NCI-H345 treated with DMSO at 0.1 percent for 48 hours (cell line): ENCODE measurements at regions not wholly inside any gene's neighbourhood (a gene's known extent, or its start where the extent isn't known, plus 50 kb on each side); places are given as distances from the start of the nearest gene placed in this dataset.
A peak's percentile ranks its signal among the peaks of the same experiment; 100 is the strongest.

Source experiments
- DNase-seq: peaks from one replicate; lab custom pipeline; 2025; ENCODE audit not compliant: unreplicated experiment; lab: John Stamatoyannopoulos, UW

DNA sequence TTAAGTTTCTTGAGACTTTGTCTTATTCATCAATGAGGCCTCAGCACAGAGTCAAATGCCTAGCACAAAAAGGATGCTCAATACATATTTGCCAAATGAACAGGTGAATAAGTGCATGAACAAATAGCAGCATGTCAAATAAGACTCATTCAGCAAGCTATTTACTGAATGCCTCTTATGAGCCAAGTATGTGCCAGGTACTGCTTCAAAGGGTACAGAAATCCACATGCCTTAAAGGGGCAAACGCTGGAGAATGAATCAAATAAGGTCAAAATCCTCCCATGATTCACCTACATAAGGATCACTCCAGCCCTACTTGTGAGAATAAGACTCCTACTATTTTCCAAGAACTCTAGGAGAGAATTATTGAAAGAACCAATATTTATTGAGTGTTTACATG lies 260.2 kb upstream of the CPEB2 start:
- DNase-seq = peak; percentile 7

DNA sequence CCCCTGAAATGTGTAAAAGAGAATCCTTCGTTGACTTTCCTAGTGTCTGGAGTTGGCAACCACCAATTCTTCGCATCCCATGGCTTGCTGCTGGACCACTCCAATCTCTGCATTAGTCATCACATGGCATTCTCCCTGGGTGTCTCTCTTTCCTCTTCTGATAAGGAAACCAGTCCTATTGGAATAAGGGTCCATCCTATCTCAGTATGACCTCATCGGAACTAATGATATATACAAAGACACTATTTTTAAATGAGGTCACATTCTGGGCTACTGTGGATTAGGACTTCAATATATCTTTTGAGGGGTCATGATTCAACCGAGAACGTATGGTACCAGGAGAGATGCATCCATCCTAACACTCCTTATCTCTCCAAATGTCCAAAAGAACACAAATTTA lies 259.1 kb upstream of the CPEB2 start:
- DNase-seq = no peak

GRCh38 chr4:14743601-14744000 lies 258.7 kb upstream of the CPEB2 start:
- DNase-seq = no peak

- DNase-seq = no peak
These were observed 257.9 kb upstream of the CPEB2 start for GRCh38 chr4:14744346-14744745.

GRCh38 chr4:14749910-14750309 lies 252.4 kb upstream of the CPEB2 start:
- DNase-seq = peak; percentile 0

DNA sequence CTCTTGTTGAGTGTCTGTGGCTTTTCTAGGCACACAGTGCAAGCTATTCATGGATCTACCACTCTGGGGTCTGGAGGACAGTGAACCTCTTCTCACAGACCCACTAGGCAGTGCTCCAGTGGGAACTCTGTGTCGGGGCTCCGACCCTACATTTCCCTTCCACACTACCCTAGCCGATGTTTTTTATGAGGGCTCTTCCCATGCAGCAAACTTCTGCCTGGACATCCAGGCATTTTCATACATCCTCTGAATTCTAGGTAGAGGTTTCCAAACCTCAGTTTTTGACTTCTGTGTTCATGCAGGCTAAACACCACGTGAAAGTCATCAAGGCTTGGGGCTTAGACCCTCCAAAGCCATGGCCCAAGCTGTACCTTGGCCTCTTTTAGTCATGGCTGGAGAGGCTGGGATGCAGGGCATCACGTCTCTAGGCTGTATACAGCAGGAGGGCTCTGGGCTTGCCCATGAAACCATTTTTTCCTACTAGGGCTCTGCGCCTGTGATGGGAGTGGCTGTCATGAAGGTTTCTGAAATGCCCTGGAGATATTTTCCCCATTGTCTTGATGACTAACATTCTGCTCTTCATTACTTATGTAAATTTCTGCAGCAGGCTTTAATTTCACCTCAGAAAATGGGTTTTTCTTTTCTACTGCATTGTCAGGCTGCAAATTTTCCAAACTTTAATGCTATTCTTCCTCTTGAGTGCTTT lies 249.8 kb upstream of the CPEB2 start:
- no peak for DNase-seq

DNA sequence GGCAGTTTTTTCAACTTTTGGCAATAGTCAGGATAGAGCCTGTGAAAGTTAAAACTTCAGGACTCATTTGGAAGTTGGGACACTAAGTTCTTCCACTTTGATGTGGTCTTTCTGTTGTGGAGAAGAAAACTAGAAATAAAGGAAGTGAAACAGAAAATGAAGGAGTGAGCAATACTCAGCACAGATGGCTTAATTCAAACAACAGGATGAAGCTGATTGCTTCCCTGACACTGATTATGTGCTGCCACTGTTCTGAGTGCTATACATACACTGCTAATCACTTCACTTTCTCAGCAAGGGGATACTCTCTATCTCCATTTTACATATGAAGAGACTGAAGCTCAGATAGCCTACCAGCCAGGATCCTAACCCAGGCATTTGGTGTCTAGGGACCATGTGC lies 235.1 kb upstream of the CPEB2 start:
- DNase-seq = no peak

DNA sequence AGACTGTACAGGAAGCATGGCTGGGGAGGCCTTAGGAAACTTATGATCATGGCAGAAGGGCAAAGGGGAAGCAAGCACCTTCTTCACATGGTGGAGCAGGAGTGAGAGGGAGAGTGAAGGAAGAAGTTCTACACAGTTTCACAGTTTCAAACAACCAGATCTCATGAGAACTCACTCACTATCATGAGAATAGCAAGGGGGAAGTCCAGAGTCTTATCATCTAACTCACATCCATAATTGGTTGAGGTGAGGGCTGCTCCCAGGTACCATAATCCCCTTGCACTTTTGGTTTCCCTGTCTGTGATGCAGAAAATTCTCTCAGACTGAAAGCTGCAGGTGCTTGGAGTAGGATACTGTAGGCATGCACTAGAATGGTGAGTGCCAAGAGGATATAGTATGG lies 233.8 kb upstream of the CPEB2 start:
- DNase-seq = no peak

DNA sequence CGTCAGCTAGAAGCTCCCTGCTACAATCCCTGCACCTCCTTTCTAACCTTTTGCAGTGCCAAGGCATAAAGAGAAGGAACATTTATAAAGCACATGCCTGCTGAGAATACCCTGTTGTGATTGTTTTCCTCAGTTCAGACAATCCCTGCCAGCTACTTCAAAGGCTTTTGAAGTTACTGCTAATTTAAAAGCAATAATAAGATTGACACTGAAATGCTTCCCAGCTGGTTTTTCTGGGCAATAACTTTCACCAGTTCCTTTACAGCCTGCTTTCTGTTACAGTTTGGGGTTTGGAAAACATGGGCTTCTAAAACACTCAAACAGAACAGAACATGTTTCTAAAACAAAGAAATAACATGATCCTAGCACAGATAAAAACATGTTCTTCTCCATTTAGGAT lies 232.3 kb upstream of the CPEB2 start:
- no peak for DNase-seq

DNA sequence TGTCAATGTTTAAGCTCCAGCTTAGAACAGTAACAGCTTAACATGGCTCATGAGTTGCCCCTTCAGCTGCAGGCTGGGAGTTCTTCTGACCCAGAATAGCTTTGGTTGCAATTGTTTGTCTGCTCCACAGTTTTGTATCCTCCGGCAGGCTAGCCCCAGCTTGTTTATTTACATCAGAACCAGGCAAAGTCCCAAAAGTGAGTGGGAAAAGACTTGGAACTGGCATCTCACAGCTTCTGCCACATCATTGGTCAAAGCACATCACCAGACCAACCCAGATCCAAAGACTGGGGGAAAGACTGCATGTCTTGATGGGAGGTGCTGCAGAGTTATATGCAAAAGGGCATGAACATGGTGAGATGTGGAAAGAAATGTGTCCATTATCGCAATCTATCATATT lies 231.2 kb upstream of the CPEB2 start:
- DNase-seq = no peak

- no peak for DNase-seq
These were observed 230.6 kb upstream of the CPEB2 start for GRCh38 chr4:14771504-14772175.

- no peak for DNase-seq
These were observed 229.9 kb upstream of the CPEB2 start for GRCh38 chr4:14772388-14772787.

- DNase-seq = no peak
These were observed 219.0 kb upstream of the CPEB2 start for GRCh38 chr4:14783011-14783877.

- DNase-seq = no peak
These were observed 215.1 kb upstream of the CPEB2 start for GRCh38 chr4:14787221-14787620.

DNA sequence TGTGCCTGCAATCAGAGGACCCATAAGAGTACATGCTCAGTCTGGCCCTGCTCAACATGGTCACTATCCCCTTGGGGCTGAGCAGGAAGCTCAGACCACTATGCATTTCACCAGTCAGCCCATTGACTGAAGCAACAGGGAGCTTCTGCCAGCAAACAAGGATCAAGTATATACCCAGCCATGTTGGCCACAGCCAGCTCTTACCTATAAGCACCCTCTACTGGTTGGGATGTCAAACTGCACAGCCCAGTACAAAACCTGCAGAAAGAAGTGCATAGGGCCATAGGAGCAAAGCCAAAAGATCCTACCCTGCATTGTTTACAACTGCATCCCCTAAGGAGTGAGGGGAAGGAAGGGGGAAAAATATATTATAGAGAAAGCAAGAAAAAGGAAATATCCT lies 214.4 kb upstream of the CPEB2 start:
- no peak for DNase-seq

GRCh38 chr4:14790494-14790893 lies 211.8 kb upstream of the CPEB2 start:
- DNase-seq = no peak

GRCh38 chr4:14792702-14793227 lies 209.5 kb upstream of the CPEB2 start:
- no peak for DNase-seq

DNA sequence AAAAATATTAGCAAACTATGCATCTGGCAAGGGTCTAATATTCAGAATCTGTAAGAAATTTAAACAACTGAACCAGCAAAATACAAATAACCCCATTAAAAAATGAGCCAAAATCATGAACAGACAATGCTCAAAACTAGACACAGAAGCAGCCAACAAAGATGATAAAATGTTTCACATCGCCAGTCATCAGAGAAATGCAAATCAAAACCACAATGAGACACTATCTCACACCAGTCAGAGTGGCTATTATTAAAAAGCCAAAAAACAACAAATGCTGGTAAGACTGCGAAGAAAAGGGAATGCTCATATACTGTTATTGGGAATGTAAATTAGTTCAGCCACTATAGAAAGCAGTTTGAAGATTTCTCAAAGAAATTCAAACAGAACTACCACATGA lies 201.3 kb upstream of the CPEB2 start:
- no peak for DNase-seq

- DNase-seq = no peak
These were observed 199.7 kb upstream of the CPEB2 start for GRCh38 chr4:14802596-14802995.

DNA sequence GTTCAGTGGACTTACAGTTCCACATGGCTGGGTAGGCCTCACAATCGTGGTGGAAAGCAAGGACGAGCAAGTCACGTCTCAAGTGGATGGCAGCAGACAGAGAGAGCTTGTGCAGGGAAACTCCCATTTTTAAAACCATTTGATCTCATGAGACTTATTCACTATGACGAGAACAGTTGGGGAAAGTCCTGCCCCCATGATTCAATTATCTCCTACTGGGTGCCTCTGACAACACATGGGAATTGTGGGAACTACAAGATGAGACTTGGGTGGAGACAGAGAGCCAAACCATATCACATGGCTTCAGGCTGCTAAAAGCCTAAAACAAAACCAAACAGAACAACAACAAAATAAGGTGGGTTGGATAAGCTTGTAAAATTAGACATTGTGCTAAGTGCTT lies 194.4 kb upstream of the CPEB2 start:
- DNase-seq = no peak

DNA sequence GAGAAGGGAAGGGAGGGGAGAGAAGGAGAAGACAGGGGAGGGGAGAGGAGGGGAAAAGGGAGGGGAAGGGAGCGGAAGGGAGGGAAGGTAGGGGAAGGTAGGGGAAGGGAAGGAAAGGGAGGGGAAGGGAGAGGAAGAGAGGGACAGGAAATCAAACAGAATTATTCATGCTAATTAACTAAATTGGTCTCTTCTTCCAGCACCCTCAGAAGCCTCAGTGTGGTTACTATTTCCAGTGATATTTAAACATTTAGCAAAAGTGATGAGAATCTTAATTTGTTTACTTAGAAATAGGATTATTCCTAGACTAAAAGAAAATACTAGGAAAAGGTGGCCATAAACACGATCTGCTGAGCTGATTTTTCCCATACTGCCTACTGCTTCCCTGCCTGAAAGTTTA lies 193.1 kb upstream of the CPEB2 start:
- no peak for DNase-seq

DNA sequence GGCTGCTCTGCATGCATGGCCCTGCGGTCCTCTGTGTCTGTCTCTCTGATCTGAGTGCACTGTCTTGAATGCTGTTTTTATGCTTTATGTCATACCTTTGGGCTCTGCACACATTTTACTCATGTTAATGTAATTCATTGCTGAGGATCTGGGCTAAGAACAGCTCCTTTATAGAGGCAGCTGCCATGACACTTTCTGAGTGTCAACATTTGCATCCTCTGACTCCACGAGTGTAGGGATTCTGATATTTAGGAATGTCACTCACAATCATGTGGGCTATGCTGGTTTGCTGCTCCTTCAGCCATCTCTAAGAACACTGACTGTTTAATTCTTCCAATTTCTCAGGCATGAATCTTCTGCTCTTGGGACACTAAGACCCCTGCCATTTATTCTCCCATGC lies 192.2 kb upstream of the CPEB2 start:
- DNase-seq = no peak
